Osteoblast (primary cell): ENCODE measurements at regions not wholly inside any gene's neighbourhood (a gene's known extent, or its start where the extent isn't known, plus 50 kb on each side); places are given as distances from the start of the nearest gene placed in this dataset.

ENCODE experiments used
- DNase-seq: peaks from one replicate; pipeline ENCODE4 v3.0.0; 2011; ENCODE audit warnings: low spot score, mixed read lengths; ENCODE audit not compliant: insufficient read length; ENCODE audit errors: missing footprints
- H2AFZ ChIP-seq: 2 replicates; pipeline ENCODE4 v1.6.0; 2011; ENCODE audit warnings: mild to moderate bottlenecking, low read length
- H3K27ac ChIP-seq: 2 replicates; pipeline ENCODE4 v1.5.1; 2011; ENCODE audit warnings: mild to moderate bottlenecking, low read depth, low read length, moderate library complexity
- H3K27me3 ChIP-seq: 2 replicates; pipeline ENCODE4 v1.6.0; 2012; ENCODE audit warnings: mild to moderate bottlenecking, control low read depth, inconsistent platforms, low read length, moderate library complexity; ENCODE audit not compliant: insufficient read depth
- H3K36me3 ChIP-seq: 2 replicates; pipeline ENCODE4 v1.5.1; 2011; ENCODE audit warnings: mild to moderate bottlenecking, low read length, control low read depth, moderate library complexity; ENCODE audit not compliant: insufficient read depth
- H3K4me1 ChIP-seq: 2 replicates; pipeline ENCODE4 v1.5.1; 2011; ENCODE audit warnings: mild to moderate bottlenecking, low read length, control low read depth, moderate library complexity; ENCODE audit not compliant: insufficient read depth
- H3K4me2 ChIP-seq: 2 replicates; pipeline ENCODE4 v1.6.0; 2011; ENCODE audit warnings: mild to moderate bottlenecking, low read length; ENCODE audit not compliant: insufficient read depth
- H3K4me3 ChIP-seq: fragments of 200-600 bp; sonication (generic); 3 replicates; pipeline ENCODE4 v1.5.1; 2012; ENCODE audit warnings: mild to moderate bottlenecking, low read length, inconsistent platforms; ENCODE audit not compliant: insufficient read depth
- H3K79me2 ChIP-seq: 2 replicates; pipeline ENCODE4 v1.6.0; 2012; ENCODE audit warnings: mild to moderate bottlenecking, low read length, control low read depth, inconsistent platforms; ENCODE audit not compliant: insufficient read depth
- H3K9me3 ChIP-seq: 2 replicates; pipeline ENCODE4 v1.5.1; 2011; ENCODE audit warnings: low read depth, low read length, control low read depth
- H4K20me1 ChIP-seq: 2 replicates; pipeline ENCODE4 v1.6.0; 2012; ENCODE audit warnings: mild to moderate bottlenecking, low read length, control low read depth; ENCODE audit not compliant: insufficient read depth
- TF ChIP-seq, protein P1 (sequence below): IDR thresholded peaks from 2 replicates; pipeline ENCODE4 v1.5.1; 2011; ENCODE audit warnings: mild to moderate bottlenecking, low read depth, low read length, moderate library complexity; ENCODE audit errors: extremely low read depth

GRCh38 chr11:10366568-10367331 is 61.9 kb downstream of the ADM start:
- H3K4me1 ChIP-seq: peaks cover 13% of the 10 kb centered on the region
- no peak overlapping the region for H3K4me3 ChIP-seq
- H3K36me3 ChIP-seq: no peaks in the 10 kb centered on the region
- peak overlapping the region; percentile 43 for H3K4me2 ChIP-seq
- TF ChIP-seq, protein P1, sequence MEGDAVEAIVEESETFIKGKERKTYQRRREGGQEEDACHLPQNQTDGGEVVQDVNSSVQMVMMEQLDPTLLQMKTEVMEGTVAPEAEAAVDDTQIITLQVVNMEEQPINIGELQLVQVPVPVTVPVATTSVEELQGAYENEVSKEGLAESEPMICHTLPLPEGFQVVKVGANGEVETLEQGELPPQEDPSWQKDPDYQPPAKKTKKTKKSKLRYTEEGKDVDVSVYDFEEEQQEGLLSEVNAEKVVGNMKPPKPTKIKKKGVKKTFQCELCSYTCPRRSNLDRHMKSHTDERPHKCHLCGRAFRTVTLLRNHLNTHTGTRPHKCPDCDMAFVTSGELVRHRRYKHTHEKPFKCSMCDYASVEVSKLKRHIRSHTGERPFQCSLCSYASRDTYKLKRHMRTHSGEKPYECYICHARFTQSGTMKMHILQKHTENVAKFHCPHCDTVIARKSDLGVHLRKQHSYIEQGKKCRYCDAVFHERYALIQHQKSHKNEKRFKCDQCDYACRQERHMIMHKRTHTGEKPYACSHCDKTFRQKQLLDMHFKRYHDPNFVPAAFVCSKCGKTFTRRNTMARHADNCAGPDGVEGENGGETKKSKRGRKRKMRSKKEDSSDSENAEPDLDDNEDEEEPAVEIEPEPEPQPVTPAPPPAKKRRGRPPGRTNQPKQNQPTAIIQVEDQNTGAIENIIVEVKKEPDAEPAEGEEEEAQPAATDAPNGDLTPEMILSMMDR: peak; percentile 98
- peak overlapping the region; percentile 21 for H3K27ac ChIP-seq
- H3K9me3 ChIP-seq: no peaks in the 10 kb centered on the region
- peak overlapping the region; percentile 72 for H2AFZ ChIP-seq
- H4K20me1 ChIP-seq: no peaks in the 10 kb centered on the region
- DNase-seq: no peak
- H3K27me3 ChIP-seq: no peaks in the 10 kb centered on the region
- no peaks in the 10 kb centered on the region for H3K79me2 ChIP-seq

DNA sequence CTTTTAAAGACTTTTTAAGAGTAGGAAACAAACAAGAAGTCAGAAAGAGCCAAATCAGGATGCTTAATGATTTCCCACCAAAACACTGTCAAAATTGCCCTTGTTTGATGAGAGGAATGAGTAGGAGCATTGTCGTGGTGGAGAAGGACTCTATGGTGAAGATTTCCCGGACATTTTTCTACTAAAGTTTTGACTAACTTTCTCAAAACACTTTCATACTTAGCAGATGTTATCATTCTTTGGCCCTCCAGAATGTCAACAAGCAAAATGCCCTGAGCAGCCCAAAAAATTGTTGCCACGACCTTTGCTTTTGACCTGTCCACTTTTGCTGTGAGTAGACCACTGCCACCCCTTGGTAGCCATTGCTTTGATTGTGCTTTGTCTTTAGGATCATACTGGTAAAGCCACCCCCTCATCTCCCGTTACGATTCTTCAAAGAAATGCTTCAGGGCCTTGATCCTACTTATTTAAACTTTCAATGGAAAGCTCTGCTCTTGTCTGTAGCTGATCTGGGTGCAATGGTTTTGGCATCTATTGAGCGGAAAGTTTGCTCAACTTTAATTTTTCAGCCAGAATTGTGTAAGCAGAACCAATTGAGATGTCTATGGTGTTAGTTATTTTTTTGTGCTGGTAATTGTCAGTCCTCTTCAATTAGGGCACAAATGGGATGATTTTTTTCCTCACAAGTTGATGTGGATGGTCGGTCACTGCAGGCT is 67.2 kb downstream of the ADM start:
- Histone ChIP-seq H3K9me3 (no peaks in the 10 kb centered on the region), H3K4me3 (no peak overlapping the region), H3K27me3 (no peaks in the 10 kb centered on the region), H4K20me1 (no peaks in the 10 kb centered on the region), H2AFZ (no peak overlapping the region), H3K79me2 (no peaks in the 10 kb centered on the region), H3K4me2 (no peak overlapping the region), H3K4me1 (peaks cover 37% of the 10 kb centered on the region), H3K27ac (no peak overlapping the region), H3K36me3 (no peaks in the 10 kb centered on the region)
- DNase-seq: no peak
- TF ChIP-seq, protein P1: no peak

- Histone ChIP-seq H3K27me3 (no peaks in the 10 kb centered on the region), H4K20me1 (no peaks in the 10 kb centered on the region), H3K4me1 (peaks cover 39% of the 10 kb centered on the region), H3K4me2 (no peak overlapping the region), H3K9me3 (no peaks in the 10 kb centered on the region), H3K4me3 (no peak overlapping the region), H2AFZ (no peak overlapping the region), H3K79me2 (no peaks in the 10 kb centered on the region), H3K27ac (no peak overlapping the region), H3K36me3 (no peaks in the 10 kb centered on the region)
- TF ChIP-seq, protein P1: no peak
- no peak for DNase-seq
Observed at GRCh38 chr11:10373340-10373739, 68.5 kb downstream of the ADM start.

DNA sequence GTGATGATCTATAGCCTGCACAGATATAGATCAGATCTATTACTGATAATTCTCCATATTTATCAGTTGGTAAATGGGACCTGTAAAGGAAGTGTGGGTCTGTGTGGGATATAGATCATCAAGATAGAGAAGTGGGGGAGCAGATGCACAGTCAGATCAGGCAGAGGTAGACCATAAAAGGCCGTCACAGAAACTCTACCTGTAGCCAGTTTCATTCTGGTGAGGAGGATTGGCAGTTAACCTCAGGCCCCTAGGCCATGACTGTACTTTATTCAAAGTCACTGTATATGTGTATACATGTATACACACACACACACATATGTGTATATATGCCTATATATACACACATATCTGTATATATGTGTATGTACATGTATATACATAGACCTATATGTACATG is 69.1 kb downstream of the ADM start:
- H2AFZ ChIP-seq: no peak overlapping the region
- H3K4me3 ChIP-seq: no peak overlapping the region
- no peaks in the 10 kb centered on the region for H3K36me3 ChIP-seq
- H3K9me3 ChIP-seq: no peaks in the 10 kb centered on the region
- no peaks in the 10 kb centered on the region for H3K27me3 ChIP-seq
- no peaks in the 10 kb centered on the region for H4K20me1 ChIP-seq
- DNase-seq: no peak
- TF ChIP-seq, protein P1: no peak
- no peak overlapping the region for H3K4me2 ChIP-seq
- H3K27ac ChIP-seq: no peak overlapping the region
- peaks cover 45% of the 10 kb centered on the region for H3K4me1 ChIP-seq
- H3K79me2 ChIP-seq: no peaks in the 10 kb centered on the region
